Myocyte (in vitro differentiated cells): ENCODE measurements at regions not wholly inside any gene's neighbourhood (a gene's known extent, or its start where the extent isn't known, plus 50 kb on each side); places are given as distances from the start of the nearest gene placed in this dataset.

Source experiments
- DNase-seq: peaks from one replicate; pipeline ENCODE4 v3.0.0-alpha.2; 2012; ENCODE audit warnings: low read depth

GRCh38 chr16:86306811-86307513, 203.4 kb upstream of the FOXF1 start:
- no peak for DNase-seq

GRCh38 chr16:86307514-86307903, 202.8 kb upstream of the FOXF1 start:
- DNase-seq = no peak

DNA sequence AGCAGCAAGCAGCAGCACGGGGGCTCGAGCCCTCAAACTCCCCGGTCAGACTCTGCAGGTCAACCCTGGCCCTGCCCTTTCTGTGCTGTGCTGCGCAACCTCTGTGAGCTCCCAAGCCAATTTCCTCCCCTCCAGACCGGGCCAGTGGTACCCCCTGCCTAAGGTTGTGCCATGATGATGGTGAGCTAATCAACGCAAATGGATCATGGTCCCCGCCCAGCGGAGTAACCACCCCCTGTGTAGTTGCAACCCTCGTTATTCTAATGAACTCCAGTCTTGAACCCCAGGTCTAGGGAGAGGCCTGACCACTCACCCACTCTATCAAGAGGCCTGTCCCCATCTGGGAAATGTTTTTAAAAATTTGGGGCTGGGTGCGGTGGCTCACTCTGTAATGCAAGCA, 201.8 kb upstream of the FOXF1 start:
- no peak for DNase-seq

DNA sequence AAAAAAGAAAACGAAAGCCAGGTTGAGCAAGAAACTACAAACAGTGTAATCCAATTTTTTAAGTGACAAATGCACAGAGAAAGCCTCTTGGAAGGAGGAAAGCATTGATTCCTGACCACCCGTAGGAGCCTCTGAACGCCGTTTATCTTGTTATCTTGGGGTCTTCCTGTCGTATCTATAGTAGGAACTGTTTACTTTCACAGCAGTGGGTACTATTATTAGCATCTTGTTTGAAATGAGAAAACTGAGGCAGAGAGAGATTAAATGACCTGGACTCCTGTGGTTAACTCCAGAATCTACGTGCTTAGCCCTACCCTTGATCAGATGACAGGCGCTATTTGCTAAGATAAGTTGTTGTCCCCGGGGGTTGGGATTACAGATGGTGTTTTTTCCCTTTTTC, 196.7 kb upstream of the FOXF1 start:
- DNase-seq = no peak

GRCh38 chr16:86314402-86315025, 195.8 kb upstream of the FOXF1 start:
- DNase-seq = no peak

DNA sequence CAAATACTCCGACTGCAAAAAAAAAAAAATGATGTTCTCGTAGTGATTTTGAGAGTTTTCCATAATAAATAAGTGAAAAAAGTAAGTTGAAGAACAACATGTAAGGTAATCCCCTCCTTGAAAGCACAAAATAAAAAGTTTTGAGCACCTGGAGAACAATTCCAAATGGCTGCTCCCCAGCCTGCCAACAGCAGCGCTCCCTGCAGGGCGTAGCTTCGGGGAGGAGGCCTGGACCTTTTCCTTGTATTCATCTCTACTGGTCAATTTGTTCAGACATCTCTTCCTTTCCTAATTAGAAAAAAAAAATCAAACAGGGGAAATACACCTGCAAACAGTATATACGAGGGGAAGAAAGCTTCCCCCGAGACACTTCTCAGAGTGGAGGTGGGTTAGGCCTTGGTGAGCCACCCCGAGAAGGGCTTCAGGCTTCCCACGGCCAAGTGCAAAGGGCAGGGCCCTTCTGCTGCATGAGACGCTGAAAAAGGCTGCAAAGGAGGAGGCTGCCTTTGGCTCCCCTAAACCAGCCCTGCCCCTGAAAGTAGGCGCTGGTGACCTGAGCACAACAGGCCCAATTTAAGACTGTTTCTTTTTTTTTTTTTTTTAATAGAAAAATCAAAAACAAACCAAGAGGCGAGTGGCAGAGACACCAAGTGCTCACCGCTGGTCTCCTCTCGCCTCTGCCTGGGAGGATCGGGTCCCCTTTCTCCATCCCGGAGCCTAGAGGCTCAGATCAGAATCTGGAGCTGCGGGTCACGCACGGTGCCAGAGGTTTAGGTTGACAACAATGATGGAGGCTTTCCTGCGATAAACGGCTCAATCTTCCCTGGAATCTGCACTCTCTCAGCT, 193.1 kb upstream of the FOXF1 start:
- DNase-seq = no peak

GRCh38 chr16:86317813-86318650, 192.3 kb upstream of the FOXF1 start:
- DNase-seq = no peak

GRCh38 chr16:86319585-86320236, 190.6 kb upstream of the FOXF1 start:
- no peak for DNase-seq

DNA sequence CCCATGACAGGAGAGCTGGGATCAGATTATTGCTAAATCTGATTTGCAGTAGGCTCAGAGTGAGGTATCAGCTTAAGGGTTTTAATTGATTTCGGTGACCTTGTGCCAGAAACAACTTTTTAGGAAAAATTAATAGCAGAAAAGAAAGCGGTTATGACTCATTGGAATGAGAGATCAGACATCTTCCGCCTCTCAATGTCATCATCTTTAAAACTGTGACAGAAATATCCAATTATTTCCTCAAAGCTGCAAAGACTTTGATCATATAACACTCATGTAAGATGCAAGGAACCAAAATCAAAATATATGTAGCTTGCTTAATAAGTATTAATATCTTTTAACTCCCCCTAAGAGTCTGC, 190.1 kb upstream of the FOXF1 start:
- no peak for DNase-seq

DNA sequence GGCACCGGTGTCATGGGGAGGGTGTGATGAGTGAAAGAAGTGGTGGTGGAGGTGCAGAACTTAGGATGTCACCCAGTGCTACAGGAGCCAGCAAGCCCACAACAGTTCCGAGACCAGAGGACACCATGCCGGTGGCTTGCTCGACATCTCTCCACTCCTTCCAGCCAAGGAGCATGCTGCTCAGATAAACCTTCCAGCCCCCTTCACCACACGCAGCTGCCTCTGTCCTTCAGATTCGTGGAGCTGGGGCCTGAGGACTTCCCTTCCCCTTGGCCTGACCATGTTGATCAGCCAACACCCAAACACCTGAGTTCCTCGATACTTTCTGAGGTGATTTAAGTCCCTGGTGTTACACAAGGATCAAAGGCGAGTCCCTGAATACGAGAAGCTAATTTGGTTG, 188.8 kb upstream of the FOXF1 start:
- DNase-seq = no peak

DNA sequence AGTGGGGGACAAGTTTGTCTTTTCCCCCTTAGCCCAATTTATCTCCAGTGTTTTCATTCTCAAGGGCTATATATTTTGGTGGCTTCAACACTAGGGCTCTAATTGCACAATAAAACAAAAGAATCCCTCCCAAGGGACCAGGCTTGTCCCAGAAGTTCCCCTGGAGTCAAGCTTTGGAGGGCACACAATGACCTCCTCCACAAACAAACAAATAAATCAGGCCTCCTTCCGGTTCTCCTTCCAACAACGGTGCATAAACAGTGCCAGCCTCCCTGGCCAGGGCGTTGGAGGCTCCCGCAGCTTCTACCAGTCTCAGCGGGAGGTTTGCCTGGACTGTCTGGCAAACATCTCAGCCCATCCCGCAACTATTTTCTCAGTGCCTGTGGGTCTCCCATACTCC, 188.0 kb upstream of the FOXF1 start:
- DNase-seq = no peak

GRCh38 chr16:86322806-86323205, 187.5 kb upstream of the FOXF1 start:
- DNase-seq = no peak

DNA sequence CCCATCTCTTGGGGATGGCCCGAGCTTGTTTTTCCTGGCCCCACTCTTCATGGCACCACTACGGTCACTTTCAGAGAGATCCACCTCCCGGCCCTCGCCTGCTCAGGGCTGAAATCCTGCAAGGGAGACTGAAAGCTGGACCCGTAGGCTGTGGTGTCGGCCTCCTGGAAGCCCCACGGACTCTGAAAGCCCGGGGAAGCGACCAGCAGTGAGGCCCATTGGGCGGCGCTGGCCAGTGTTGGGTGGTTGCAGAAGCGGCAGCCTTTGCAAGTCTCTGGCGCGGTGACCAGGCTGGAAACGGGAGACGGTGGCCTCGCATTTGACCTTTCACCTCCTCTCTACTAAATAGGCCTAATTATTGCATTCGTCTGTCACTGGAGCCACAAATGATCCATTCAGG, 186.0 kb upstream of the FOXF1 start:
- DNase-seq = no peak

- DNase-seq = no peak
Observed at GRCh38 chr16:86325360-86325759, 185.0 kb upstream of the FOXF1 start.

DNA sequence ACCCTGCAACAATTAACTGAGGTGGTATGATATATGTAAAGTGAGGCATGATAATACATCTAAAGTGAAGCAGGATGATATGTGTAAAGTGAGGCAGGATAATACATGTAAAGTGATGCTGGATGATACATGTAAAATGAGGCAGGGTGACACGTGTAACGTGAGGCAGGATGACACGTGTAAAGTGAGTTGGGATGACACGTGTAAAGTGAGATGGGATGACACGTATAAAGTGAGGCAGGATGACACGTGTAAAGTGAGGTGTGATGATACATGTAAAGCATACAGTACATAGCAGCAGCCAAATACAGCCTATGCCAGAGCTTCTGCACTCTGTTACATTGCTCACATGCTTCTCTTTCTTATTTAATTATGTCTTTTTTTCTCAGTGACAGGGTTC, 184.4 kb upstream of the FOXF1 start:
- DNase-seq = no peak

DNA sequence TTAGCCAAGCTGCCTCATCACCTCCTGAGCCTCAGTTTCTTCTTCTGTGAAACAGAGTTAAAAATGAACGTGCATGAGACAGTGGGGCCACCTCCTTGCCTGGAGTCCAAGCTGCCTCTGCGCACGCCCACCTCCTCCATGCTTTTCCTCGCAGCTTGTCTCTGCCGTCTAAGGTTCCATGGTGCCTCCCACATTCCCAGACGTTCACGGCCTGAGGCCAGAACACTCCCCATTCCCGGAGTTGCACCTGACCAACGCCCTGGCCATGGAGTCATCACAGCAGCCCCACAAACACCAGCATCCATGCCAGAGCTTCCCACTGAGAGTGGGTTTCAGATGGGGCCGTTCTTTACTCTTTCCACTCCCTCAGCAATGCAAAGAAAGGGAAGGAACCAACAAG, 183.0 kb upstream of the FOXF1 start:
- no peak for DNase-seq

GRCh38 chr16:86330906-86331305, 179.4 kb upstream of the FOXF1 start:
- no peak for DNase-seq

GRCh38 chr16:86334079-86334635, 176.2 kb upstream of the FOXF1 start:
- no peak for DNase-seq

GRCh38 chr16:86335266-86336172, 174.8 kb upstream of the FOXF1 start:
- no peak for DNase-seq

- DNase-seq = no peak
Observed at GRCh38 chr16:86337138-86337537, 173.2 kb upstream of the FOXF1 start.
